22Rv1 (cell line): ENCODE measurements at regions not wholly inside any gene's neighbourhood (a gene's known extent, or its start where the extent isn't known, plus 50 kb on each side); places are given as distances from the start of the nearest gene placed in this dataset.
"Not testable (repeated sequence)": the region's sequence is repeated elsewhere in the genome, so short reads cannot be mapped to it uniquely, and the experiment has no call there.

Experiments
- ZFX ChIP-seq: fragments of 450-650 bp; IDR thresholded peaks from 2 replicates; pipeline ENCODE4 v1.6.1; 2017; ENCODE audit warnings: antibody characterized with exemption, borderline replicate concordance
- TF ChIP-seq, protein P1 (sequence below): fragments of 450-650 bp; IDR thresholded peaks from 2 replicates; pipeline ENCODE4 v1.5.1; 2017; ENCODE audit warnings: mild to moderate bottlenecking

DNA sequence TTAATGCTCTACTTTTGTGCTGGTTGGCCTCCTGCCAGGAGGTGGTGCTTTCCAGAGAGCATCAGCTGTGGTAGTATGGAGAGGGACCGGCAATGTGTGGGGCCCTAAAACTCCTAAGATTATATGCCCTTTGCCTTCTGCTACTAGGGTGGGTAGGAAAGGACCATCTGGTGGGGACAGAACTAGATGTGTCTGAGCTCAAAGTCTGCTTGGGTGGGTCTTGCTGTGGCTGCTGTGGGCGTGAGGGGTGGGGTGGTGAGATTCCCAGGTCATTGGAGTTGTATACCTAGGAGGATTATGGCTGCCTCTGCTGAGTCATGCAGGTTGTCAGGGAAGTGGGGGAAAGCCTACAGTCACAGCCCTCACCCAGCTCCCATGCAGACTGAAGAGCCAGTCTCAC is 198.4 kb downstream of the SPANXN3 start:
- TF ChIP-seq, protein P1, sequence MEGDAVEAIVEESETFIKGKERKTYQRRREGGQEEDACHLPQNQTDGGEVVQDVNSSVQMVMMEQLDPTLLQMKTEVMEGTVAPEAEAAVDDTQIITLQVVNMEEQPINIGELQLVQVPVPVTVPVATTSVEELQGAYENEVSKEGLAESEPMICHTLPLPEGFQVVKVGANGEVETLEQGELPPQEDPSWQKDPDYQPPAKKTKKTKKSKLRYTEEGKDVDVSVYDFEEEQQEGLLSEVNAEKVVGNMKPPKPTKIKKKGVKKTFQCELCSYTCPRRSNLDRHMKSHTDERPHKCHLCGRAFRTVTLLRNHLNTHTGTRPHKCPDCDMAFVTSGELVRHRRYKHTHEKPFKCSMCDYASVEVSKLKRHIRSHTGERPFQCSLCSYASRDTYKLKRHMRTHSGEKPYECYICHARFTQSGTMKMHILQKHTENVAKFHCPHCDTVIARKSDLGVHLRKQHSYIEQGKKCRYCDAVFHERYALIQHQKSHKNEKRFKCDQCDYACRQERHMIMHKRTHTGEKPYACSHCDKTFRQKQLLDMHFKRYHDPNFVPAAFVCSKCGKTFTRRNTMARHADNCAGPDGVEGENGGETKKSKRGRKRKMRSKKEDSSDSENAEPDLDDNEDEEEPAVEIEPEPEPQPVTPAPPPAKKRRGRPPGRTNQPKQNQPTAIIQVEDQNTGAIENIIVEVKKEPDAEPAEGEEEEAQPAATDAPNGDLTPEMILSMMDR = not testable (repeated sequence)
- not testable (repeated sequence) for TF ChIP-seq ZFX
